NCI-H2227 treated with DMSO at 0.1 percent for 48 hours (cell line): ENCODE measurements at regions not wholly inside any gene's neighbourhood (a gene's known extent, or its start where the extent isn't known, plus 50 kb on each side); places are given as distances from the start of the nearest gene placed in this dataset.

Experiments used
- DNase-seq: peaks from one replicate; lab custom pipeline; 2025; lab: John Stamatoyannopoulos, UW

DNA sequence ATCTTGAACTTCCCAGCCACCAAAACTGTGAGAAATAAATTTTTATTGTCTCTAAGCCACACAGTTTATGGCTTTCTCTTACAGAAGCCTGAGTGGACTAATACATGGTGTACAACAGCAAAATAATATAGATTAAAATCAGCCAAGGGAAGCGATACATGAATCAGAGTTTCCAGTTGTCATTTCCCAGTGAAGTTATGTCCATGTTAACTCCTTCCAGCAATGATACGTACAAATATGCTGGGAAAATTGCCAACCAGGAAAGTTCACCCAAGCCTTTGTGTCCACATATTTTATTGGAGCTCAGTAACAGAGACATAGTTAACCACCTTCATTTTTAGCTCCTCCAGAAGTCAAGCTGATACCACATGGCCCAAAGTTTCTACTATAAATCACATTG, 280.9 kb upstream of the KCNMB2 start:
- DNase-seq = no peak

DNA sequence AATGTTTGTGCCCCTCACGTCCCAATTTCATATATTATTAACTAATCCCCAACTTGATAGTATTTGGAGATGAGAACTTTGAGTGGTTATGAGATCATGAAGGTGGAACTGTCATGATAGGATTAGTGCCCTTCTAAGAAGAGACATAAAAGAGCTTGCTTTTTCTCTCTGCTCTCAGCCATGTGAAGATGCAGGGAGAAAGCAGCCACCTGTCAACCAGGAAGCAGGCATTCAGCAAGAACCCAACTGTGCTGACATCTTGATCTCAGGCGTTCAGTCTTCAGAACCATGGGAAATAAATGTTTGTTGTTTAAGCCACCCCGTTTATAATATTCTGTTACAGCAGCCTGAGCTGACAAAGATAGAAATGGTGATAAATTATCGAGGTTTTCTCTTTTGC, 278.7 kb upstream of the KCNMB2 start:
- DNase-seq = no peak

DNA sequence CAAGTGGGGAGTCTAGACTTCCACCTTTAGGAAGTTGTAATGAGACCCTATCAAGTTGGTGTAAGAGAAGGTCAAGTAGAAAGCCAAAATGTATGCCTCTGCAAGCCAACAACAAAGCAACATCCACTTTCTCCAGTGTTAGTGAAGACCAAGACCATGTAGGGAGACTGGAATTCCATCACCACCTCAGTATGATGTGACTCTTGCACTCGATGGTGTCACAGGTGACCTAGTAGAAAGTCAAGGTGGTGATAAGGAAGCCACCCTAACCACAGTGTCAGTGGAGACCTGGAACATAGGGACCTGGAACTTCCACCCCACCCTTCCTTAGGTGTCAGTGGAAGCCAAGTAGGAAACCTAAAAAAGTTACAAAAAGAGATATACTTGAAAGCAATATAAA, 278.1 kb upstream of the KCNMB2 start:
- DNase-seq = no peak

DNA sequence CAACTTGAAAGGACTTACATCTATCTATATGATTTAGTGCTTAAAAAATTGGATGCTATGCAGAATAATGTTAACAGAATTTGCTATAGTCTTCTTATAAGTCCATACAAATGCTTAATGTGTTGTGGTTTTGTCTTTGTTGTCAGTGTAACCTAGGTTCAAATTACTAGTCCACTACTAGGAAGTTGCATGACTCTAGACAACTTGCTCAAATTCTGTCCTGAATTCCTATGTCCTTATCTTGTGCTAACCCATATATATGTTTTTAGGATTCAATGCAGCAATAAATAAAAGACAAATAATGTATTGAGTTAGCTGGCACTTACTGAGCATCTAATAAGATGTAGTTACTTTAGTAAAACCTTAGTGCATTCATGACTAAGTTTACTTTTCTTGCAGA, 276.5 kb upstream of the KCNMB2 start:
- DNase-seq = no peak

DNA sequence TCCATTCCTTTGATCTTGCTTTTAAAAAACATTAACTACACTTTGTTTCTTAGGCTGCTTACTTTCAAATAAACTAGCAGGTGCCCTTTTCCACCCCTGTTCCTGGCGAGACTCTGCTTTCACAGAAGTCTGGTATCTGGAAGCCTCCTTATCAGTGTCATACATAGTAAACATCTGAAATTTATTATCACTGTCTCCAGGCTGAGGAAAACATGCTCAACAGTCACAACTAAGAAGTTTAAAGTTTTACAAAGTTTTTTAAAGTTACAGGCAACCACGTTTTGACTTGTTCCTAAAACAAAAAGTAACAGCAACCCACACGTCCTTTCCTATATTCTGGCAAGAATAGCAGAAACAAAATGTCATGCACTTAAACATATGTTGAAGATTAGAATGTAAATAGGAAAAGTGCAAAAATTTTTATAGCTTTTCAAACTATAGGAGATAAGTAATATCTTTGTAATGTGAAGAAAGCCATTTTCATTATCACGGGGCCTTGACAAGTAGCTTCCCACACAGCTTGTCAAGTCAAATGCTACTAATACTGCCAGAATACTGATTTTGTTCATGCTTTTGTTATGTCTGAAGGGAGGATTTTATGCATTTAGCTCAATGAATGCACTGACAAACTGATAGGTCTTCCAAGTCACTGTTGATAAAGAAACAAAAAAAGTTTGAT, 275.2 kb upstream of the KCNMB2 start:
- no peak for DNase-seq

DNA sequence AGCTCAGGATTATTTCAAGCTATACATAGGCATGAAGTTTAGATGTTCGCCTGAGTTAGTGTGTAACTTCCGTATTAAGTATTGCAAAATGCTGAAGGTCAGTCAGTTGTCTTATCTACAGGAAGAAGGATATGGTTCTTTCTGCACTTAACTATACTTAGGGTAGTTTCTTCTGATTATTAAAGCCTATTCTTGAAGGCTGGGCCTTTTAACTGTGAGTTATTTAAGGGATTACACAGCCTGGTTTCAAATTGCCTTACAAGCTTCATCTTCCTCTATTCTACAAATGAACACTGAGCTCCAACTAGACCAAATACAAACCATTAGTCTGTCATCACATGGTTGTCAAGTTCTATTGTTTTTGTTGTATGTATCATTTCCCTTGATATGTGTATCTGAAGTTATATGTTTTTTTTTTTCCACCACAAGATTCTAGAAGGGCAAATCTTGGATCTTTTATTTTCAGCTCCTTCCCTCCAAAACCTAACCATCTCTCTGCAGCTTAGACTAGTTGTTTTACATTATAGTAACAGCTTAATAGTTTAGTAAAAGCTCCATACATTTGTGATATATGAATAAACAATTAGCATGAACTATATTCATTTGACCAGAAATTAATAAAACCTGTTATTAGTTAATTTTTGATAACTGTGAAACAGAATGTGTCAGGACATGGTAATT, 272.9 kb upstream of the KCNMB2 start:
- DNase-seq = no peak

DNA sequence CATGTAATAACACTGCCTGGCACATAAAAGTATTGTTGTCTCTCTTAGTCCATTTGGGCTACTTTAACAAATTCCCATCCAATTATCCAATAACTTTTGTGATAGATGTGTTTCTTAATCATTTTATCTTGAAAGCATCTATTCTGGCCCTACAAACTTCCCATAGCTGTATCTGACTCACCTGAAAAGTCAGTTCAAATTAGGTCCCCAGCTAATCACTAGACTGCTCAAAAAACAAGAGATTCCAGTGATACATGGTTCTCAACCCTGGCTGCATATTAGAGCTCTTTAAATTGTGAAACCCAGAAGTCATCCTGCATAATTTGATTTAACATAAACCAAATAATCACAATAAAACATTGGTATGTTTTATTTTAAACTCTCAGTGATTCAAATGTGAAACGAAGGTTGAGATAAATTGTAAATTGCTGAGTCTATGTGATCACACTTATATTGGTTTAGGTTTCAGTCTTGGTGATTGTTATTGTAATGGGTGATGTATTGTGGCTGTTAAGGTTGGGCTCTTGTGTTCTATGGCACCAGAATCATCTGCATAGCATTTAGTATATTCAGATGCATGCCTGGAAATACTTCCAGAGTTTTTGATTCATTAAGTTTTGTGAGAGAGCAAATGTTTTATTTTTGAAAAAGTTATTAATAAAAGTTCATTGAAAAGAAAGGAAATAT, 268.9 kb upstream of the KCNMB2 start:
- no peak for DNase-seq

DNA sequence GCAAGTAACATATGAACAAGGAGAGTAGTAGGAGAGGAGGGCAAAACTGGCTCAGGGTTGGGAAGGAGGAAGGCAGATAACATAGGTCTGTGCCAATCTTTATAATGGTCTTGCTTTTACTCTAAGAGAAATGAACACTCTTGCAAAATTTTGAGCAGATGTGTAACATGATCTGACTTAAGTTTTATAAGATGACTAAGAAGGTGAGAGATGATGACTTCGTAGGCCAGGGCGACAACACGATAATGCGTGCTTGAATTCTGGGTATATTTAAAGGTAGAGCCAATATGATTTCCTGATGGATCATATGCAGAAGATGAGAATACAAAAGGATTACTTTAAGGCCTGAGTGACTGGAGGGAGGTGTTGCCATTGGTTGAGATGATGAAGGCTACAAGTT, 265.4 kb upstream of the KCNMB2 start:
- no peak for DNase-seq

DNA sequence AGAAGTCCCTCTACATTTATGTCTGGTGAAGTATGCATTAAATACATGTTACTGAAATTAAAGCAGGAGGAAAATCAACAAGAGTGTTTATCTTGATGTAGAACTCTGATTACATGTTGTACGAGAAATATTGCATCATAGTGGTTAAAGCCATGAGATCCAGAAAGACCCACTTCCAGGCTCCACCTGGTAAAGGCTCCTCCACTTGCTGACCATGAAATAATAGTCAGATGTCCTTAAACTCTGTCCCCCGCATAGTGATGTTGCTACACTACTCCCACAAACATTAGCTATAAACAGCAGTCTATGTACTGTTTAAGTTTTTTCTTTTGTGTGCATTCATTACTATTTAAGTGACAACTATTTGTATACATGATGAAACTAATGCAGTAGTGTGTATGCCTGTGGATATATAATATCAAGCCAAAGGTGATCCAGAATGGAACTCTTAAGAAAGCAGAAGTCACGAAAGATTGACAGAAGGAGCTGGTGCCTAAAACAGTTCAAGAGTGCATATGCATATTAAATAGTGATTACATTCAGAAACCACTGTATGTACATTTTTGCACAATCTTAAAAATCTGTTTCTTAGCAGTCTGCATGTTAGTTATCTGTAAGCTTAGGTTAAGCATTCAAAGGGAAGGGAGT, 264.4 kb upstream of the KCNMB2 start:
- DNase-seq = no peak

DNA sequence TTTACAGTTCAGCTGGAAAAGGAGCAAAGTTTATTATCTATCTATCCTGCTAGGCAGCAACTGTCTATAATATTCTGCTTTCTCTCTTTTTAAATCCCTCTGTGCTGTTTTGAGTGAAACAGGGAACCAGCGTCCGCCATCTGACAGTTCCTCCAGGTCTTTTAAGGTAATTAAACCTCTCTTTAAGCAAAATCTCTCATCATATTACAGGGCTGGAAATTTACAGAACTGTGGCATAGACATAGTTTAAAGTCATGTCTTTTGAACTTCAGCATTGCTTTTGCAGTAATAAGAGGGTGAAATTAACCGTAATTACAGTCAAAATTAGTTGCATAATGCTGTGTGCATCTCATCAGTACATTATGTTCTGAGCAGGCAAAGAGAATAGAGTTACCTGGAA, 263.4 kb upstream of the KCNMB2 start:
- DNase-seq = no peak

DNA sequence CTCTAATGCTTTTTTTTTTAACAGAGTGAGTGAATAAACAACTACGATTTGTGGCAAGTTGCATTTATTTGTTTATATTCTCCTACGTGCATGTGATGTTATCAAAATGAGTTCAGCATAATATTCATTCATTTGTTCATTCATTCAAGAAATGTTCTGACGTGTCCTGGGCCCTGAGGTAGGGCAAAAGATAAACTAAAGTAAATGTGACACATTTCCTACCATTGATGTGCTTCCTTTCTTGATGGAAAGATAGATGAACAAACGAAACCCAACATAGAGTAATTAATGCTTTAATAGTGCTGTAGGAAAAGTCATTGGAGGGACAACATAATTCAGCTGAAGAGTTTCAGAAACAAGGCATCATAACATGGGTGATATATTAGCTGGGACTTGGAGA, 261.5 kb upstream of the KCNMB2 start:
- DNase-seq = no peak

DNA sequence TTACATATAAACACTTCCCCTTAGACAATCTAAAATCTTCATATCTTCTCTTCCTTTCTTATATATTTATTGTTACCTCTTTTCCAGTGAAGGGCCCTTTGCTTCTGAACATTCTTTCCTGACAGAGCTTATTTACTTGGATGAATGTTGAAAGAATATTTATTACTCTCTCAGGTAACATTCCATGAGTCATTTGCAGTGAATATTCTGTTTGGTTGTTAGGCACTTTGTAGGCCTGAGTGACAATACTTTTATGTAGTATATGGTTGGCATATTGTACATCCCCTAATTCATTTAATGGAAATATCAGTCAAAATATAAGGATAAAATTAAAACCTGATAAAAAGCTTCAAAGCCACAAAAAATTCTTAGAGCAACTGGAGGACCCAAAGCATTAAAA, 260.9 kb upstream of the KCNMB2 start:
- DNase-seq = no peak

DNA sequence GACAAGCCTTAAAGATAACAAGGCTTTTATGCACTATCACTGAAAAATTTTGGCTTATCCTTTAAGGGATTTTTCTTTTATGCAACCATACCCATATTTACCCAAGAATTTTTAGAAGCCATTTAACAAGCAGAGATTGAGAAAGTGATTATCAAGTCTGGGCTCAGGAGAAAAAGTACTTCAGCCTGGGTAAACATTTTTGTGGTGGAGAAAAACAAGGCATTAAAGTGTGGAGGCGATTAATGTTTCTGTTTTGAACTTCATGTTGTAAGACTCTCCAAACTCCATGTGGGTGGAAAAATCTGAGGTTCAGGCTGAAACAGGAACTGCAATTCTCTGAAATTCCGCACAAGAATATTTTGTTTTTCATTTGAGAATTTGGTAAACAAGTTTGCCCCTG, 260.4 kb upstream of the KCNMB2 start:
- no peak for DNase-seq

DNA sequence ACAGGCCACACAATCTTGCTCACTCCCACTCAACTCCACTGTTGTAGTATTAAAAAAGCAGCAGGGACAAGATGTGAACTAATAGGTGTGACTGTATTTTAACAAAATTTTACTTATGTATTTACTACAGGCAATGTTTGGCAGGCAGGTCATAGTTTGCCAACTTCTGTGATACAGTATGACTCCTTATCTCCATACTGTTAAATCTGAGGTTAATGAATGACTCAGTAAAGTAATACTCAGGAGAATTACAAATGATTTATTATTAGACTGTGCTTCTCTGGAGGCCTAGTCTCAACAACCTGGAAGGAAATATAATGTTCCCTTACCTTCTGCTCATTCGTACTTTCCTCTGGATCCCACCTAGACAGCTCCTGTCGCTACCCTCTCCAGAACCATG, 258.6 kb upstream of the KCNMB2 start:
- DNase-seq = no peak

DNA sequence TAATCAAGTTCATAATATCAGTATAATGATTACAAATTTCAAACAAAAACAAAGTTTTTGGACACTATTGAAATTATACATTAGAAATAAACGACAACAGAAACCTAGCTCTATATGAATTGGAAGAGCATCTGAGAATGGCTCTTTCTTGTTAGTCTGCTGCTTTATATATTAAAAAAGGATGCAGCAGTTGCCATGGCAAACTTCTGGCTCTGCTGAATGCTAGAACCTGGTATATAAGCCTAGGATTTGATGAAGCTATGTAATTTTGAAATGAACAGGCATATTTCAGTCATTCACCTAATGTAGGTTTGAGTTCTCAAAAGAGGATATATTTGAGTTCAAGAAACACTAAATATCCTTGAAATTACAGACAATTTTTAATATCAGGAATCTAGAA, 252.7 kb upstream of the KCNMB2 start:
- no peak for DNase-seq

DNA sequence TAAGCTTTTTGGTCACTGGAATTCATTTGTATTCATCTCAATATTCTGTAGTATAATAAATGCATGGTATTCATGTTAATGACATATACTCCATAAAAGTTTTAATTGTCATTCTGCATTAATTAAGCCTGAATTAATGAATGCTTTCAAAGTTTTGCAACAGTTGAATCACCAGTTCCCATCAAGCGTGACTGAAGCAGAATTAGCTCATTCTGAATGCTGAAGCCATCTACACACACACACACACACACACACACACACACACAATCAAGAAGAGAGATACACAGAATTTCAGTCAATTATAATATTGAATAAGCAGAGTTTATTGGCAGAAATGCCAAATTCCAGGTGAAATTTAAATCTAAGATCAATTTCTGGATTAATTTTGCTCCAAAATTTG, 252.1 kb upstream of the KCNMB2 start:
- no peak for DNase-seq

DNA sequence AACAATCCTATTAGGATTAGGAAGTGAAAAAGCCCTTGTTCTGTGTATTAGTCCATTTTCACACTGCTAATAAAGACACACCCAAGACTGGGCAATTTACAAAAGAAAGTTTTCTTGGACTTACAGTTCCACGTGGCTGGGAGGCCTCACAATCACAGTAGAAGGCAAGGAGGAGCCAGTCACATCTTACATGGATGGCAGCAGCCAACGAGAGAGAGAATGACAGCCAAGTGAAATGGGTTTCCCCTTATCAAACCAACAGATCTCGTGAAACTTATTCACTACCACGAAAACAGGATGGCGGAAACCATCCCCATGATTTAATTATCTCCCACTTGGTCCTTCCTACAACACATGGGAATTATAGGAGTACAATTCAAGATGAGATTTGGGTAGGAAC, 248.2 kb upstream of the KCNMB2 start:
- DNase-seq = no peak

DNA sequence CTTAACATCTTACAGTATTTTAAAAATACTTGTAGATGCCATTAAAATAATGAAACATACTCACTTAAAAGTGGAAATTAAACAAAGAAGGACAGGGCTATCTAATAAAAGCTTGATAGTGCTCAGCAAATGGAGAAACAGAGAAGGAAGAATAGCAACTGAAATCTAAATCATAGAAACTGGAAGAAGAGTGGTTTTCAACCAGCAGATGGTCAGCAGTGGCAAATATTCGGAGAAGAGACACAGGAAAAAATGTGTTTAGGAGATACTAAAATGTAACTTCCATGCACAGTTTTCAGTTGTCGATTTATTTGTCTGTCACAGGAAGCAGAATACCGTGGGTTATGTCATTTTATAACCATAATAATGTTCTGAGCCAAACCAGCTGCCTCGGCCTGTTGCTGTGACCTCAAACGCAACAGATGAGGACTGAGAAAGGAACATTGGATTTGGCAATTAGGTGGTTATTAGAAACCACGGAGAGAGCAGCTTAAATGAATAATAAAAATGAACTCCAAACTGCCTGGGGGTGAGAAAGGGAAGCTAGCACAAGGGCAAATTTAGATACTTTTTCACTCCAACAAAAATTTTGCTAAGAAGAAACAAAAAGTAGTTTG, 246.6 kb upstream of the KCNMB2 start:
- no peak for DNase-seq

DNA sequence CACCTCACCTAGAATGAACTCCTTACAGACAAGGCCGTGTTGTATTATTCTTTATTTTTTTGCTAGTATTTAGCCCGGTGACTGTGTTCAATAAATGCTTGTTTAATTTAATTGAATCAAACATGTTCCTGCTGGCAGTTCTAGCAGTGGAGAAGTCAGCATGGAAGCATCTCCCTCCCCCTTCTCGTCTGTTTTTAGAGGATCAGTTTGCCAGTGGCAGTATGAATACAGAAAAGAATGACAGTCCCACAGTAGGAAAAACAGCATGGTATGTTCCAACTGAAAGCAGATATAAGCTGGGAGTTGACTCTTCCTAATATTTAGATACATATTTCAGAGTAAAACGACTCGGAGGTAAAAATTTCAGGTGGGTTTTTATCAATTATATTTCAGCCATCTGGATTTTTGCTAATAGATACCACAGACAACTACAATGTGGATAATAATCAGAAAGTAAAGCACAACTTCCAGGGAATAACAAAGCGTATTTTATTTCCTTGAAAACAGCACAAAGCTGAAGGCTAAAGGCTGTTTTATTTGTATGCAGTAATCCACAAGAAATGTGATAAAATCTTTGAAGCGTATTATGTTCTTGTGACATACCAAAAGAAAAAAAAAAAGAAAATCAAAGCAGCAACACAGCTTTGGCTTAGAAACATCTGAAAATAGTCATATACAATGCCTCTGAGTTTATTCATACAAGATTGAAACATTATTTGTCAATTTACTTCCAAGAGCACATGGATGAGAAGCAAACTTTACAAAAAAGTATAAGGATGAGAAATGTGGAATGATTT, 244.5 kb upstream of the KCNMB2 start:
- no peak for DNase-seq

DNA sequence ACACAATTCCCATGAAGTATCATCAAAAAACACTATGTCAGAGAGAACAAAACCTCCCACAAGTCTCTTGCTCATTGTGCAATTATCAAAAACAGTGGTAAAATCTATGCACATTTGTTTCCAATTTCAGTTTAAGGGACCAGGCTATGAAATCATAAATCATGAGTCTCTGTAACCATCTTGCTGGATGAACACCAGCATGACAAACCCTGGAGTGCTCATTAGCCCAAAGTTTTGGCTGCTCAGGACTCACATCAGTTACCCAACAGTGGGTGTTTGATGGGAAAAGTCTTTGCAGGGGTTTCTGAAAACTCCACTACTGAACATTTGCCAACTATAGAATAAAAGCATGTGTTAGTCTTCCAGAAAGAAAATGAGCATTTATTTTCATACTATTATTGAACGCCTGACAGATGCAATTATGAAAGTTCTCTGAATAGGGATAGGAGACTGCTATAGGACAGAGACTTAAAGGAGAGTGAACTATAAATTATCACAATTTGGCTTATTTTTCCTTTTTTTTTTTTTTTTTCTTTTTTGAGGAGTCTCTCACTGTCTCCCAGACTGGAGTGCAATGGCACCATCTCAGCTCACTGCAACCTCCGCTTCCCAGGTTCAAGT, 240.8 kb upstream of the KCNMB2 start:
- DNase-seq = no peak

DNA sequence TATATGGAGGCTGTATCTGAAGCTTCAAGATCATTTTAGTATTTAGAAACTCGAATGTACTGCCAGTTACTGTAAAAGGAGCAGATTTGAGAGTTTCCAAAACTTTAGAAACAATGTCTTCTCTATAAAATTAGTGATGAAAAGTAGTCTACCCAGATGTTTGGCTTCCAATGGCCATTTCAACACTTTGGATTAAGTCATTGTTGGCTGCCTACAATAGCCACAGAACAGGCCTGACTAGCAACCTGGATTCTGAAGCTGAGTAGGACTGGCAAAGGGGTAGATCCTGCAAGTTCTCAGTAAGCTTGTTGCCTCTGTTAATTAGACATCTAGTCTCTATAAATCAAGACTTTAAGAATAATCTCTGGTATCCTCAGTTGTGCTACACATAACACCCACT, 239.0 kb upstream of the KCNMB2 start:
- DNase-seq = no peak
